ENCODE measurements at regions not wholly inside any gene's neighbourhood (a gene's known extent, or its start where the extent isn't known, plus 50 kb on each side); places are given as distances from the start of the nearest gene placed in this dataset.

- TF ChIP-seq SIN3A (IDR thresholded peaks at IDR 0.05; ENCODE audit: borderline replicate concordance, insufficient read depth, low read depth, low read length) (no peak), CTCF (IDR thresholded peaks at IDR 0.05) (no peak), POLR2AphosphoS5 (IDR thresholded peaks at IDR 0.05; ENCODE audit: low read depth, low read length) (no peak), TCF7L2 (IDR thresholded peaks at IDR 0.05; ENCODE audit: low read depth, low read length) (no peak)
- TF ChIP-seq, protein P1, sequence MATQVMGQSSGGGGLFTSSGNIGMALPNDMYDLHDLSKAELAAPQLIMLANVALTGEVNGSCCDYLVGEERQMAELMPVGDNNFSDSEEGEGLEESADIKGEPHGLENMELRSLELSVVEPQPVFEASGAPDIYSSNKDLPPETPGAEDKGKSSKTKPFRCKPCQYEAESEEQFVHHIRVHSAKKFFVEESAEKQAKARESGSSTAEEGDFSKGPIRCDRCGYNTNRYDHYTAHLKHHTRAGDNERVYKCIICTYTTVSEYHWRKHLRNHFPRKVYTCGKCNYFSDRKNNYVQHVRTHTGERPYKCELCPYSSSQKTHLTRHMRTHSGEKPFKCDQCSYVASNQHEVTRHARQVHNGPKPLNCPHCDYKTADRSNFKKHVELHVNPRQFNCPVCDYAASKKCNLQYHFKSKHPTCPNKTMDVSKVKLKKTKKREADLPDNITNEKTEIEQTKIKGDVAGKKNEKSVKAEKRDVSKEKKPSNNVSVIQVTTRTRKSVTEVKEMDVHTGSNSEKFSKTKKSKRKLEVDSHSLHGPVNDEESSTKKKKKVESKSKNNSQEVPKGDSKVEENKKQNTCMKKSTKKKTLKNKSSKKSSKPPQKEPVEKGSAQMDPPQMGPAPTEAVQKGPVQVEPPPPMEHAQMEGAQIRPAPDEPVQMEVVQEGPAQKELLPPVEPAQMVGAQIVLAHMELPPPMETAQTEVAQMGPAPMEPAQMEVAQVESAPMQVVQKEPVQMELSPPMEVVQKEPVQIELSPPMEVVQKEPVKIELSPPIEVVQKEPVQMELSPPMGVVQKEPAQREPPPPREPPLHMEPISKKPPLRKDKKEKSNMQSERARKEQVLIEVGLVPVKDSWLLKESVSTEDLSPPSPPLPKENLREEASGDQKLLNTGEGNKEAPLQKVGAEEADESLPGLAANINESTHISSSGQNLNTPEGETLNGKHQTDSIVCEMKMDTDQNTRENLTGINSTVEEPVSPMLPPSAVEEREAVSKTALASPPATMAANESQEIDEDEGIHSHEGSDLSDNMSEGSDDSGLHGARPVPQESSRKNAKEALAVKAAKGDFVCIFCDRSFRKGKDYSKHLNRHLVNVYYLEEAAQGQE (IDR thresholded peaks at IDR 0.05; ENCODE audit: insufficient read depth in 1 of 2, low read depth in 2 of 2, low read length in 1 of 2): no peak
- ChIA-PET POLR2A (no interaction called here), CTCF (no interaction called here)
- H3K36me3 ChIP-seq (ENCODE audit: control insufficient read depth, insufficient read depth, low read length): no peaks in the 10 kb centered on the region
- no peak overlapping the region for H3K4me3 ChIP-seq (ENCODE audit: low read depth in 2 of 2, low read length in 2 of 2)
- no peak overlapping the region for H3K27ac ChIP-seq (ENCODE audit: low read length)
- DNase-seq (ENCODE audit: low read depth, low spot score) (no peak), ATAC-seq (no peak)
- no peaks in the 10 kb centered on the region for H3K9me3 ChIP-seq (ENCODE audit: control insufficient read depth, insufficient read depth, low read depth, low read length)
- H3K4me1 ChIP-seq (ENCODE audit: control insufficient read depth, insufficient read depth, low read length): no peaks in the 10 kb centered on the region
- no TSS peak for BruUV-seq (replicated peaks)
- in situ Hi-C loops (cut with HindIII; ENCODE audit: low pct_unique_long_range_greater_than_20kb, low sequenced_read_pairs) (no loop called here), intact Hi-C loops (cut with micrococcal nuclease; ENCODE audit: unreplicated experiment) (no loop called here)
- H3K27me3 ChIP-seq (ENCODE audit: control insufficient read depth, insufficient read depth, low read length): no peaks in the 10 kb centered on the region
Observed at GRCh38 chr21:35627462-35627861, 432.9 kb downstream of the SETD4 start.

GRCh38 chr21:35625576-35625975 lies 434.8 kb downstream of the SETD4 start:
- in situ Hi-C loops (cut with HindIII; ENCODE audit: low pct_unique_long_range_greater_than_20kb, low sequenced_read_pairs) (no loop called here), intact Hi-C loops (cut with micrococcal nuclease; ENCODE audit: unreplicated experiment) (no loop called here)
- ATAC-seq (no peak), DNase-seq (ENCODE audit: low read depth, low spot score) (no peak)
- no TSS peak for BruUV-seq (replicated peaks)
- H3K36me3 ChIP-seq (ENCODE audit: control insufficient read depth, insufficient read depth, low read length): no peaks in the 10 kb centered on the region
- no peaks in the 10 kb centered on the region for H3K4me1 ChIP-seq (ENCODE audit: control insufficient read depth, insufficient read depth, low read length)
- TF ChIP-seq SIN3A (IDR thresholded peaks at IDR 0.05; ENCODE audit: borderline replicate concordance, insufficient read depth, low read depth, low read length) (no peak), POLR2AphosphoS5 (IDR thresholded peaks at IDR 0.05; ENCODE audit: low read depth, low read length) (no peak), TCF7L2 (IDR thresholded peaks at IDR 0.05; ENCODE audit: low read depth, low read length) (no peak), CTCF (IDR thresholded peaks at IDR 0.05) (no peak)
- TF ChIP-seq, protein P1 (IDR thresholded peaks at IDR 0.05; ENCODE audit: insufficient read depth in 1 of 2, low read depth in 2 of 2, low read length in 1 of 2): no peak
- ChIA-PET POLR2A (no interaction called here), CTCF (no interaction called here)
- H3K9me3 ChIP-seq (ENCODE audit: control insufficient read depth, insufficient read depth, low read depth, low read length): no peaks in the 10 kb centered on the region
- H3K27ac ChIP-seq (ENCODE audit: low read length): no peak overlapping the region
- H3K27me3 ChIP-seq (ENCODE audit: control insufficient read depth, insufficient read depth, low read length): no peaks in the 10 kb centered on the region
- no peak overlapping the region for H3K4me3 ChIP-seq (ENCODE audit: low read depth in 2 of 2, low read length in 2 of 2)
